Spleen (tissue), 7 donors: ENCODE measurements at regions not wholly inside any gene's neighbourhood (a gene's known extent, or its start where the extent isn't known, plus 50 kb on each side); places are given as distances from the start of the nearest gene placed in this dataset.

Source experiments
- POLR2A ChIP-seq, 3 donors: fragments of 450-650 bp; IDR thresholded peaks; one replicate each; pipeline ENCODE4 v1.5.1; 2017; ENCODE audit warnings: antibody characterized with exemption in 3 of 3, mild to moderate bottlenecking in 1 of 3
- TF ChIP-seq, protein P1 (sequence below), 11 experiments: fragments of 200-600 bp in 7 of 11; fragments of 450-650 bp in 4 of 11; sonication (generic) in 4 of 11; IDR thresholded peaks in 8 of 11; conservative IDR thresholded peaks in 3 of 11; 1 replicate in 7 of 11; 2 replicates in 4 of 11; pipeline versions ENCODE4 v1.4.0 to v1.8.0; 2016 to 2021; ENCODE audit warnings: antibody characterized with exemption in 11 of 11, inconsistent platforms in 4 of 11, mild to moderate bottlenecking in 1 of 11
- donor health status: DM: no; HTN: no; CAD: no; lungs with moderate emphysema.
- donor health status: DM: no; HTN: no; CAD: no.
- donor health status: DM: no; HTN: no; CAD: no.

DNA sequence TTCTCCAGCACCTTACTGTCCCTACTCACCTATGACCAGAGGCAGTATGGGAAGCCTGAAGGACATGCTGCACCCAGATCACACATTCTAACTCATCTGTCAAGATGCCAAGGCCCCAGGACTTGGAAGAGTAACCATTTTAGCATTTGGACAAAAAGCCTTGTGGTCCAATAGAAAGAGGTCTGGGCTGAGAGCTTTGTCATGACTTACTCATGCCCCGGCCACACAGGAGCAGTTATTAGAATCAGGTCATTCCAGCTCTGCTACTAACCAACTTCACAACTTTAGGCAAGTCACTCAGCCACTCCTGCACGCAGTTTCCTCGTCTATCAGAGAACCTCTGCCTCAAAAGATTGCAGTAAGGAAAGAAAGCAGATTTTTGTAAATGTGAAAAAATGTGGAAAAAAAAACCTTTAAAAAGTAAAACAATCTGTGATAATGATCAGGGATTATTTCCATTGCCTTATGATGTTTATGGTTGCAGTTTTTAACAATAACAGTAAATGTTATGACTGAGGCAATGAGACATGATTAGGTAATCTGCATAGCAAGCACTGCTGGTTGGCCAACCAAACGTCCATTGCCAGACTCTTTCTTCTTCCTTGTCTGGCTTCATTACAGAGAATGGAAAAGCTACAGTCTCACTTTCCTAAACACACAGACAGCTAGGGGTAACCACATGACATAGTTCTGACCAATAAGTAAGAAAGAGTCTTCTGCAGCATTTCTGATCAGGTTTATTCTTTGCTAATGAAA lies 255.4 kb upstream of the CHAC2 start:
- TF ChIP-seq, protein P1, sequence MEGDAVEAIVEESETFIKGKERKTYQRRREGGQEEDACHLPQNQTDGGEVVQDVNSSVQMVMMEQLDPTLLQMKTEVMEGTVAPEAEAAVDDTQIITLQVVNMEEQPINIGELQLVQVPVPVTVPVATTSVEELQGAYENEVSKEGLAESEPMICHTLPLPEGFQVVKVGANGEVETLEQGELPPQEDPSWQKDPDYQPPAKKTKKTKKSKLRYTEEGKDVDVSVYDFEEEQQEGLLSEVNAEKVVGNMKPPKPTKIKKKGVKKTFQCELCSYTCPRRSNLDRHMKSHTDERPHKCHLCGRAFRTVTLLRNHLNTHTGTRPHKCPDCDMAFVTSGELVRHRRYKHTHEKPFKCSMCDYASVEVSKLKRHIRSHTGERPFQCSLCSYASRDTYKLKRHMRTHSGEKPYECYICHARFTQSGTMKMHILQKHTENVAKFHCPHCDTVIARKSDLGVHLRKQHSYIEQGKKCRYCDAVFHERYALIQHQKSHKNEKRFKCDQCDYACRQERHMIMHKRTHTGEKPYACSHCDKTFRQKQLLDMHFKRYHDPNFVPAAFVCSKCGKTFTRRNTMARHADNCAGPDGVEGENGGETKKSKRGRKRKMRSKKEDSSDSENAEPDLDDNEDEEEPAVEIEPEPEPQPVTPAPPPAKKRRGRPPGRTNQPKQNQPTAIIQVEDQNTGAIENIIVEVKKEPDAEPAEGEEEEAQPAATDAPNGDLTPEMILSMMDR (IDR thresholded peaks at IDR 0.05 in 8 of 11, conservative IDR thresholded peaks at IDR 0.05 in 3 of 11): no peak
- TF ChIP-seq POLR2A (IDR thresholded peaks at IDR 0.05): no peak
